ENCODE measurements at regions not wholly inside any gene's neighbourhood (a gene's known extent, or its start where the extent isn't known, plus 50 kb on each side); places are given as distances from the start of the nearest gene placed in this dataset.

- TF ChIP-seq CTCF (IDR thresholded peaks at IDR 0.05) (no peak), POLR2A (IDR thresholded peaks at IDR 0.05) (no peak), POLR2AphosphoS5 (IDR thresholded peaks at IDR 0.05) (no peak)
These were observed 175.1 kb downstream of the THBS2 start for GRCh38 chr6:169078399-169079145.

Measured in gastroesophageal sphincter (tissue), 3 donors.